ENCODE measurements at regions not wholly inside any gene's neighbourhood (a gene's known extent, or its start where the extent isn't known, plus 50 kb on each side); places are given as distances from the start of the nearest gene placed in this dataset.

DNA sequence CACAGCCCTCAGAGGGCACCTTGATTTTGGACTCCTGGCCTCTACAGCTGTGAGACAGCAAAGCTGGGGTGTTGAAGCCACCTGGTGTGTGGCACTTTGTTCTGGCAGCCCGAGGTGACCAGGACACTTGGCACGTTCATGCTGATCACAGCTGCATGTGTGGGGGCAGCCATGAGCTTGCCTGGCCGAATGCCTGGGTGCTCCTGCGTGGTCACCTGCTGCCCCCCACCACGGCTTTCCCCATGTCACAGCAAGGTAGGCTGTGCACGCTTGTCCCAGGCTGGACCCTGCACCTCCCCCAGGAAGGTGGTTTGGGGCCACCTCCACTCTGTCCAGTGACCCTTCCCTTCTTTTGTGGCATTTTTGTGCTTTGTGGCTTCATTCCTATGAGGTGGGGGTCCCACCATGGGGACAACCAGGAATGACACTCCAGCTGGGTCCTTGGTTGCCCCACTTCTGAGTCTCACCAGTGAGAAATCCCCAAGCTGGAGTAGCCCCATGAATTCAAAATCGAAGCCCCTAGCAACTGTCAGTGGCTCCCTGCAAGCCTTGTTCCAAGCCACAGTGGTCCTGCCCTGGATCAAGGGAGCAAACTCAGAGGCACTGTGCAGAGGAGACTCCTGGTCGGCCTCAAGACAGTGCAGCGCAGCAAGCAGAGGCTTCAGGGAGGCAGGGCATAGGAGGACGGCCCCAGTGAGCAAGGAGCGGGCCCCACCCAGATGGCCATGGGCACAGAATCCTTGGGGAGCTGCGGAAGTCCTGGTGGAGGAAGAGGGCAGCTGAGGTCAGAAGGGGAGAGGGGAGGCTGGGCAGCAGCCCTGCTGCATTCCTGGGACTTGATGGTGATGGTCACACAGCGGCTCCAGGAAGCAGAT lies 121.4 kb upstream of the HS6ST1 start:
- no peak for DNase-seq

DNA sequence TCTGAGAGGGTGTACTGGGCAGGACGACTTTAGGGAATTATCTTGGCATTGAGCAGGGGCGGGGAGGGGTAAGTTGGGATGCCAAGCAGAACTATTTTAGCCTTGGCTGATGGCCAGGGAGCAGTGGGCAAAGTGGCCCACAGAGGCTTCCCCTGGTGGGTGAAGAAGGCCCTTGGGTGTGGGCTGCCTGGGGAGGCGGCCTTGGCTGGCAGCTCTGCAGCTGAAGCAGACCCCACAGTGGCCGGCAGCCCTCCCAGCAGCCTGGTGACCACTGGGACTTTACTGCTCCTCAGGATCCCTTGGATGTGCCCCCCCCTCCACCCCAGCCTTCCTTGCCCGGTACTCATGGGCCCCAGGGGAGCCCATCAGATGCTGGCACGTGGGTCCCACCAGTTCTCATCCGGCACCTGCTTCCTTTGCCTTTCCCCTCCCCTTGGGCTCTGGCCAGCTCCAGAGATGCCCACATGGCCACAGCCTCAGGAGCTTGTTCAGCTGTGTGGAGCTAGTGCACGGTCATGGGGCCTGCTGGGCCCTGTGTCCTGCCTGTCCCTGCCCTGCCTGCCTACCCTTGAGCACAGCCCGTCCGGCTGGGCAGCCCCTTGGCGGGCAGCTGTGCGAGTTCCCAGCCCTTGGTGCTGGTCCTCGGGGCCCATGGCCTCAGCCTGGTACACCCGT lies 122.1 kb upstream of the HS6ST1 start:
- DNase-seq, result no peak

DNA sequence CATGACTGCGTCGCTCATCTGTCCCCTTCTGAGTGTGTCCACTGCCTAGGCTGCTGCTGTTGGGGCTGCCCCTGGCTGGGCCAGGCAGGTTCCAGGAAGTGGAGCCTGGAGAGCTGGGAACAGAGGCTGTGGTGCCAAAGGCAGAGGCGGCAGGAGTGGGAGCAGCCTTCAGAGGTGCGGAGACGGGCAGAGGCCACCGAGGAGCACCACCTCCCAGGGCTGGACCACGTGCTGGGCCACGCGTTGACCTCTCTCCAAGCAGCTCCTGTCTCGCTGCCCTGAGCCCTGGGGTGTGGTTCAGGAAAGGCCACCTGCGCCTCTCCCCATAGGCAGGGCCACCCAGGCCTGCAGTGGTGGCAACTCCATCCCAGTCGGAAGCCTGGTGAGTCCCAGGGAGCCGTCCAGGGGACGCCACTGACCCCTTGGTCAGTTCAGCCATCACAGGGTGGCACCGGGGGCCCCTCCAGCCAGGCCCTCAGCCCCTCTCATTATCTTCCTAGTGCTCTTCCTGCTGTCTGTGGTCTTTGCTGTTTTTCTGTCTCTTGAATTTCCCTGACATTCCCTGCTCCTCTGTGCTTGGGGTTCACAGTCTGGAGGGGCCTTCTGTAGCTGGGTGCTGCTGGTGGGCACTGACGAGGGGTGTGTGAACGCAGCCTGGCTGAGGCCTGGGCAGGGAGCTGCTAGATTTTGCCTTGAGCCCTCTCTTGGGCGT lies 122.8 kb upstream of the HS6ST1 start:
- DNase-seq, result no peak

DNA sequence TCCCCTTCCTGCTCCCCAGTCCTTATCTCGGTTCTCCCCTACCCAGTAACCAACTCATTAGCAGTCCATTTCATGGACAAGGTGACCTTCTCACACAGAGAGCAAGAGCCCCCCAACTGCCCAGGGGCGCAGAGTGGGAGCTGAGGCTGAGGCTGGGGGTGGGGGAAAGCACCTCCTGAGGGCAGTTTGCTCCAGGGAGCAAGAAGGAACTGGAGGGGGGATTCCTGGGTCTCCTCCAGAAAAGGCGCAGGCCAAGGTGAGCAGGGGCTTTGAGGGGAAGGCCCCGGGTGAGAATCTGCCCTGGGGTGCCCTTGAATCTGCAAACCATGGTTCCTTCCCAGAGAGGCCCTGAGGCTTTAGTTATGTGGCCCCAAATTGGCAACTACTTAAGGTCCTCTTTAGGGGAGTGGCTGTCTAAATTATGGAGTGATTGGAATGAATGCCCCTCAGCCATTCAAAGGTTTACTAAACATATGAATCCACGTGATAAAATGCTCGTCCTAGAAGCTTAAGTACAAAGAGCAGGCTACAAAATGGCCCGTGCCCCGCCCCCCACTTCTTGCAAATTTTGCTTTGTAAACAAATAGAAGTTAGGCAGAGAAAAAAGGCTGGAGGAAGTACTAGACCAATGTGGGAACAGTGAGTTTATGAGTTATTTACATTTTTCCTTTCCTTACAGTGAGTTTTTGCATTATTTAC lies 123.5 kb upstream of the HS6ST1 start:
- DNase-seq, result no peak

DNA sequence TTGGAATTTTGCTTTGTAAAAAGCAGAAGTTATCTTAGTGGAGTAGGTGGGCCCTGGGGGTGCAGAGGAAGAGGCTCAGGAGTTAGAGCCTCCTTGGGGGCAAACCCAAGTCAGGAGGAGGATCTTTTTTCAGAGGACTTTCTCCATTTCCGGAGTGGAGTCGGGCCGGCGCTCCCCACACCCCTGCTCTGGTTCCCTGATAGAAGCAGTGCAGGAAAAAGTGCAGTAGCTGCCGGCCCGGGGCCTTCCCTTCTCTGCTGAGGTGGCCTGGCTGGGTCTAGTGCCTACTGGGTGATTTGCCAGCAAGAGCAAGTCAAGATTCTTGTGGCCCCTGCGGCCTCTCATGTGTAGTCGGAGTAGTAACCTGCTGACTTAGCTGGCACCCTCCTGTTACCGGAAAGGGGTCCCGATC lies 124.2 kb upstream of the HS6ST1 start:
- DNase-seq, result no peak

DNA sequence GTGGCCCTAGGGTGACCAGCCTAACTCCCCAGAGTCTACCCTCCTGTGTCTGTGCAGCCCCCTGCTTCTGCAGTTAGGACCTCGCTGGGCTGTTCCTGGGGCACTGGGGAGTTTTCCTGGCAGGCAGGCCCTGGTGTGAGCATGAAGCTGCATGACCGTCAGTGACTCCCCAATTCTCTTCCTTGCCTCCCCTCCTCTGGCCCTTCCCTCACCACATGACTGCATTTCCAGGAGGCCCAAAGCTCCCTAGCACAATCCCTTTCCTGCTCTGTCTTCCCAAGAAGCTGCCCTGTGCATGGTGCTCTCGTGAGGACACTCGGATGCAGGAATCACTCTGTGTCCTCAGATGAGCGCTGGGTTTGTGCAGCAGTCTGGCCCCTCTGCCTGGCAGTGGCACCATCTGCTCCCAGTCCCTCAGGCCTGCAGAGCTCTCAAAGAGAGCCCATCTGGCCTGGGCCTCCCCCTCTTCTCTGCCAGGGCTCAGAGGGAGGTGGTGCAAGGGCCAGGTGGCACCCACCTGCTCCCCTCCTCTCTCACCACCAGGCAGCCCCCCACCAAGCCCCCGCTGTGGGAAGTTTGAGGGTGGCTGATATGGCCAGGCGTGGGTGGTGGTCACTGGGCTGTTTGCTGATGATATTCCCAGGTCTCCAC lies 125.6 kb upstream of the HS6ST1 start:
- no peak for DNase-seq

DNA sequence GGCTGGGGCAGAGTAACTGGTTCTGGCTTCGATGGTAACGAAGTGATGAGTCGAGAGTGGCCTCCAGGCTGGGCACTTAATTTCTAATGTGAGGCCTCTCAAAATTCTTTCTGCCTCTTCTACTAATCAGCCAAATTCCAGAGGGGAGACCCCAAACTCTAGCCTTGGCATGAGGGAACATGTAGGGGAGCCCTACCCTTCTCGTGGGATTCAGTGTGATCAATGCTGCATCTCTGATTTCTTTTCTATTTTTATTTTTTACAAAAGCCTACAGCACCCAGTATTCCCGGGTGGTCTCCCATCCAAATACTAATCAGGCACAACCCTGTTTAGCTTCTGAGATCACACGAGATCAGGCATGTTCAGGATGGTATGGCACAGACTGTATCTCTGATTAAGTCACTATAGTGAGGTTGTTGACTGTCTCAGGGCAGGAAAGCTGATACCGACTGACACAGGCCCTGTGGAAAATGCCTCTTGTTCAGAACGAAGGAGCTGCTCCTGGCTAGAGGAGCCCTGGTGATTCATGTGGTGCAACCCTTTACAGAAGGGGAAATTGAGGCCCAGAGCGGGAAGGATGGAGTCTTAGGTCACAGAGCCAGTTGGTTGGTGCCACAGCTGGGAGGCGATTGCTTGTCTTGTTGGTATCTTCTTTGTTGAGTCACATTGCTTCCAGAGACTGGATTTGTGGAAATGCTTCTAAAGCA lies 126.3 kb upstream of the HS6ST1 start:
- no peak for DNase-seq

DNA sequence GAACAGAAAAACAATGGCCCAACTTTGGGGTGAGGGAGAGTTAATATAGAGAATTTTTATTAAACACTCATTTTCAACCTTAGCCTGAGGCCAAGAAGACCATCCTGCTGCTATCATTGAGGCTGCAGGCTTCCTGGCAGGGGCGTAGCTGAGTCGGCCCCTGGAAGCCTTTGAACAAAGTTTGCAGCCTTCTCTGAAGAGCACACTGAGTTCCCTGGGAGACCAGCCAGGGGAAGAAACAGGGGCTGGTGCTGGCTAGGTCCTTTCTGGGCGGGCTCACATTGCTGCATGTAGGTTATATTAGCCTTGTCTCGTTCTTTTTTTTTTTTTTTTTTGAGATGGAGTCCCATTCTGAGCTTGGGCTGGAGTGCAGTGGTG lies 126.8 kb upstream of the HS6ST1 start:
- no peak for DNase-seq

DNA sequence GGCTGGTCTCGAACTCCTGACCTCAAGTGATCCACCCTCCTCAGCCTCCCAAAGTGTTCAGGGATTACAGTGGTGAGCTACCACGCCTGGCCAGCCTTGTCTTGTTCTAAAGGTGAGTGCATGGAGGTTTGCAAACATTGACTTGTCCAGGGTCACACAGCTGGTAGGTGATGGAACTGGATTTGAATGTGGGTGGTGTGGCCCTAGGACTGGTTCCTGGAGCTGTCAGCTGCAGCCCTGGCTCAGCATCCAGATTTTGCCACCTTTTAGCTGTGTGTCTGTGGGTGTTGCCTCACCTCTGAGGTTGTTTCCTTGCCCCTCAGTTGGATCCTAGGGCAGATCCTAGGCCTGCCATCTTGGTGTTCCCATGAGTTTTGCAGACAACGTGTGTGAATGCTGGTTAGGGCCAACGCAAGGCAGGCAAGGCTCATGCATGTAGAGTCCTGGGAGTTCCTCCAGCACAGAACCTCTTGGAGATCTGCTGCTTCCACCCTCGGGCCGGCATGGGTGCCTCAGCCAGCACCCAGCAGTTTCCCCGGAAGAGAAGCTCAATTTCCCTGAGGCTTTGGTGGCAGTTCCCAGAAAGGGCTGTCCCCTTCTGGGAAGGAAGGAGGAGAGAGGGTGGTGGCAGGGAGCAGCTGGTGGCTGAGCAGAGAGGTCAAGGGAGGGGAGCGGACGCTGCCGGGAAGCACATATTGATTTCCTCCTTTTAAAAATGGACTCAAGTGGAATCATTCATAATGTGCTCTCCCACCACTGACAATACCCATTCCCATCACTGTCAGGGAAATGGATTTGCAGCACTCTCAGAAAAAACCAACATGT lies 127.6 kb upstream of the HS6ST1 start:
- DNase-seq, result no peak

DNA sequence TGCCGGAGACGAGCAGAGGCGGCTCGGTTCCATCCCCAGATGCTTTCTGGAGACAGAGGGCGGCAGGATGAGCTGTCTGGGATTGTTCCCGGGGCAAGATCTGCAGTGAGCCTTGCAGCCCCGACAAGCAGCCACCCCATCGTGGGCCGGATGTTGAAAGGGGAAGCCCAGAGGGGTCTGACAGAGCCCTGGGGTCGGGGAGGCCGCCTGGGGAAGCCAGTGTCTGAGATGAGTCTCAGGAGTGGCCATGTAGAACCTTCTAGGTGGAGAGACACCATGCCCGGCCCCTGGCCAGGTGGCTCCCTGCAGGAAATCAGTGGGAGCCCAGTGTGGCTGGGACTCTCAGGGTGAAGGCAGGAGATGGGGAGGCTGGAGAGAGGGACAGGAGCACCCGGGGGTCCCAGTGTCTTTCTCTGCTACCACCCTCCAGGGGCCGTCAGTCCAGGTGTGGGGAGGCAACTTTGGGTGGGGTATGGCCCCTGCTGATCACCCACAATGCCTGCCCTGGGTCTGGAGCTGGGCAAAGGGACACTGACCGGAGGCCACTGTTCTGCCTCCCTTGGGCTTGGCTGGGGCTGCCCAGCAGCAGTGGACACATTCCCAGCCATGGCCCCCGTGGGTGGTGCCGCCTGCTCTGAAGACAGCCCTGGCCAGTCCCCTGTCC lies 128.3 kb upstream of the HS6ST1 start:
- no peak for DNase-seq

DNA sequence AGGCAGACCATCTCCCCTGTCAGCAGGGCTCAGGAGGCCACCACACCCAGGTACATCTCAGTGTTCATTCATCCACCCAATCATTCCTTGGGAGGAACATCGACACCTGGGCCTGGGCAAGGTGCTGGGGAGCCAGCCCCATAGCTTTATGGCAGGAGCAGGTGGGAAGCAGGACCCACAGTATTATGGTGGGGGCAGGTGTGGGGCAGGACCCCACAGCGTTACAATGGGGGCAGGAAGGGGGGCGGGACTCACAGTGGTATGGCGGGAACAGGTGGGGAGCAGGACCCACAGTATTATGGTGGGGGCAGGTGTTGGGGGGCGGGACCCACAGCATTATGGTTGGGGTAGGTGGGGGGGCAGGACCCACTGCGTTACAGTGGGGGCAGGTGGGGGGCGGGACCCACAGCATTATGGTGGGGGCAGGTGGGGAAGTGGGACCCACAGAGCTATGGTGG lies 128.9 kb upstream of the HS6ST1 start:
- no peak for DNase-seq

DNA sequence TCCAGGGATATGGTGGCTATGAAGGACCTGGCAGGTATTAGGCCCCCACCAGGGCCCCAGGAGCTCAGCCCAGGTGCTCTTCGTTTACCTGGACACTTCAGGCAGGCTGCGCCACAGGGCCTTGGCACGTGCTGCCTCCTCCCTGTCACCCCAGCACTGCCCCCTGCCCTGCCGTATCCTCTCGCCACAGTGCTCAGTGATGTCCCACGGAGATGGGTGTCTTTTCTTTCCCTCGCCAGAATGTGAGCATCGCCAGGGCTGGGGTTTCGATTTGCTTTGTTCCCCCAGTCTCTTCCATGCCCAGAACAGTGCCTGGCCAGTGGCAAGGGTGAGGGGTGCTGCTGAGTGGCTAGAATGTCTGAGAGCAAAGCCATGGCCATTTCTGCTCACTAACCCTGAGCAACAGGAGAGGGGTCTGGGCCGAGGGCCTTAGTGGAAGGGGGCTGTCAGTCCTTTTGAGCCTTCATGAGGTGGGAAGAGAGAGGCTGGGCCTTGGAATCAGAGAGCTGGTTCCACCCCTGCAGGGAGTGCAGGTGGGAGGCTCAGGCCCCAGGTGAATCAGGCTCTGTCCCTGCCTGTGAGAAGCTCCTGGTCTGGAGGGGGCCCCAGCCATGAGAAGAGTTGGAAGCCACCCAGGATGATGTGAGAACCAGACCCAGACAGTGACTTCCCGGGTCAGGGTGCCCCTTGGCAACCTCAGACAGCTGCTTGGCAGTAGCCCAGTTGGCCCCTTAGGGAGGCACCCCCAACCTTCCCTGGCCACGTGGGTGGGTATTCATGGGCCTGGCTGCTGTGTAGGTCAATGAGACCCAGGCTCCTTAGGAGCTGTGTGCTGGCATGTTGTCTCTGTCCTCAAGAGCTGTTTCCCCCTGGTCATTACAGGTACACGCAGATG lies 129.9 kb upstream of the HS6ST1 start:
- DNase-seq, result no peak

DNA sequence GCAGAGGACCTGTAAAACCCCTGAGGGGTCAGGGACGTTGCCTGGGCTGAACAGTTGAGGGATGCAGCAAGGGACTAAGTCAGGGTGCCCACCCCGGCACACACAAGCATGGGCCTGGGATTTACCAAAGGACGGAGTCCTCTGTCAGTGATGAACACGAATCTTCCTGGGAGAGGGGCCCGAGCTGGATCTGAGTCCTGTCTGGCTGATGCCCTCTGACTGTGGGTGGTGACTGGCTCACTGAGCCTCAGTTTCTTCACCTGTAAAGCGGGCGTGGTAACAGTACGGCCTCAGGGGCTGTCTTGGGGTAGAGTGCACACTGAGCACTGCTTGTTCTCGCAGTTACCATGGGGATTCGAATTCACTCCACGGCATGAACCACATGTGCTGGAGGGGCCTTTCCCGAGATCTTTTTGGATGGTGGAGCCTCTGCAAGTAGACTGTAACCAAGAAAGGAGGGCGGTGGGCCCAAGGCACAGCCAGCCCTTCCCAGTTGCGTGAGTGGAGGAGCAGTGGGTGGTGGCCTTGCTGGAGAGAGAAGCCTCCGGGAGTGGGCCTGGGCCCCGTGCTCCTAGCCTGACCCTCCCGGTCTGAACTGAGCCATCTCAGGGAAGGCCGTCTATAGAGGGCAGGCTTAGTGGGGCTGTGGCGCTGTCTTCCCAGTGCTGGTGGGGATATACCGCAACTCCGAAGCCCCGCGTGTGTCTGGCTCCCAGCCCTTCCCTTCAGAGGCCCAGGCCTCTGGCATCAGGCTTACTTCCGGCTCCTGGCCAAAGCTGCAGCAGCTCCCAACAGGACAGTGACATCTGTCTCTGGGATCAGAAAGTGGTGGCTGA lies 130.8 kb upstream of the HS6ST1 start:
- DNase-seq, result no peak

DNA sequence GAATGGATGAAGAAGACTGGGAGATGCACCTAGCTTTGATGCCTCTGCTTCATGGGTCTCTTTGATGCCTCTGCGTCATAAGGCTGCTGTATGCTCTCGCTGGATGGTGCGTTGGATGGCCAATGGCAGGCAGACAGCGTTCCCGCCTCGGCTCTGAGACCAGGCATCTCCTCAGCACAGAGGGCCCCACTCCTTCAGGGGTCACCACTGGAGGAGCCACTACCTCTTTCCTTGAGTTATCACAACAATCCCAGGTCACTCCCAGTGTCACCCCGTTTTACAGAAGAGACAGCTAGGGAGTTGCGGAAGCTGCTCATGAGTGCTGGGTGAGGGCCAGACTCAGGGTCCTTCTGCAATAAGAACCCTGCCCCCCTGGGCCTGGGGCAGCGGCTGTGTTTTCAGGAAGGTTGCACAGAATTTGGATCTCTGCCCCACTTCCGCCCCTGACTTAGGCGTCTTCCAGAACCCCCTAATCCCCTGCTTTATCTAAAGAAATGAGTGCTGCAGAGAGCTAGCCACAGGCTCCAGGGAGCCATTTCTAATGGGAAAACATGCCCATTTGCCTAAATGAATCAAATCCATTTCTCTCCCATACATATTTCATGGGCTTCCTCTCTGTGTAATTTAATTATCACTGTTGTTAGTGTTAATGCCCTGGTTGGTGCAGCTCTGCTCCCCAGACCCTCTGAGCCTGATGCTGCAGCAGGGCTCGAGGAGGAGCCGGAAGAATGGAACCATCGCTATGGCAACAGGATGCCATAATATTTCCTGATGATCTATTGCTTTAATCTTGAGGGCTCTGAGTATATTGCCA lies 131.8 kb upstream of the HS6ST1 start:
- no peak for DNase-seq

DNA sequence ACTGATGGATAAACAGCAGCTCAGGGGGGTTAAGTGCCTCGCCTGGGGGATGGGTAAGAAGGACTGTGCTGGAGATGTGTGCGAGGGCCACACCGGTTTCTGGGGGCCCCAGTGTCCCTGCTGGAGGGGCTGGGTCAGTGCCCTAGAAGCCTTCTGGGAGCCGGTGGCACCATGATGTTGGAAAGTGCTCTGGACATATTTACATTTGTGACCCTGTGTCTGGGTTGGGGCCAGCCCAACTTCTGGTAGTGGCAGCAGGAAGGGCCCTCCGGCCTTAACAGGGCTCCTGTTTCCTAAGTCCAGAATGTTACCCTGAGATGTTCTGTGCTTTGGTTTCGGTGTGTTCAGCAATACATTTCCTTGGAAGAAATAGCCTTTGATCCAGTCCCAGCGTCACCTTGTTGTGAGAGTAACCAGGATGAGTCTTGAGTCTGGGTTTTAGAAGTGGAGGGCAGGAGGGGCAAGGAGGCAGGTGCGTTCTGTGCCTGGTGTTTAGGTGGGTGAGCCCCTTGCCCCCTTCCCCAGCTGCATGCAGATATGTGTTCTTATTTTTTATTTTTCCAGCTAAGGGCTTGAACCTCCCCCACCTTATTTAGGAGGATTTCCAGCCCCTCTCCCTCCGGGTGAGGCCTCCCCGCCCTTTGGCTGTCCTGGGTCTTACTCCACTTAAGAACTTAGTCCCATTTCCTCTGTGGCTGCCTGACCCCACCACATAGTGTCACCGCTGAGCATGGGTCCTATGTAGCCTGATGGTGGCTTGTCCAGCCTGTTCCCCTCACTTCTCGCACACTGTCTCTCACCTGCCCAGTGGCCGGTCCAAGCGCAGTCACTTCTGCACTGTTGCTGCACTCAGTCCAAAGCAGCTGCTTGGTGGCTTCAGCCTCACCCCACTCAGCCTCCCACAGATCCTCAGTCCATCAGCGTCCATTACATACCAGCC lies 132.7 kb upstream of the HS6ST1 start:
- DNase-seq, result no peak

DNA sequence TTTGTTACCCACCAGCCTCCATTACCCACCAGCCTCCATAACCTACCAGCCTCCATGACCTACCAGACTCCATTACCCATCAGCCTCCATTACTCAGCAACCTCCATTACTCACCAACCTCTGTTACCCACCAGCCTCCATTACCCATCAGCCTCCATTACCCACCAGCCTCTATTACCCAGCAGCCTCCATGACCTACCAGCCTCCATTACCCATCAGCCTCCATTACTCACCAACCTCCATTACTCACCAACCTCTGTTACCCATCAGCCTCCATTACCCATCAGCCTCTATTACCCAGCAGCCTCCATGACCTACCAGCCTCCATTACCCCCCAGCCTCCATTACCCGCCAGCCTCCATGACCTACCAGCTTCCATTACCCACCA lies 133.3 kb upstream of the HS6ST1 start:
- no peak for DNase-seq

Data from cerebellar nuclear complex (tissue), 1 donor.